K562 (cell line): ENCODE measurements at regions not wholly inside any gene's neighbourhood (a gene's known extent, or its start where the extent isn't known, plus 50 kb on each side); places are given as distances from the start of the nearest gene placed in this dataset.

Source experiments
- BRCA1 ChIP-seq, 2 experiments: fragments of 450-650 bp in 1 of 2; sonication (generic) in 1 of 2; formaldehyde crosslinking in 1 of 2; IDR thresholded peaks; 2 replicates each; pipeline versions ENCODE4 v1.5.0 to v1.6.1; 2017 to 2020; ENCODE audit warnings: mild to moderate bottlenecking in 1 of 2, missing genetic modification reagents in 1 of 2
- CTBP1 ChIP-seq: fragments of 450-650 bp; IDR thresholded peaks from 2 replicates; pipeline ENCODE4 v1.6.1; 2016; ENCODE audit warnings: borderline replicate concordance
- EP300 ChIP-seq: IDR thresholded peaks from 2 replicates; pipeline ENCODE4 v1.6.1; 2012; ENCODE audit warnings: low read length, improper control_type of control experiment
- GABPA ChIP-seq: fragments of 200-800 bp; sonication (Bioruptor generic); conservative IDR thresholded peaks from 2 replicates; pipeline ENCODE4 v1.6.1; 2016; ENCODE audit warnings: low read depth, missing genetic modification characterization, missing compliant biosample characterization
- HDAC8 ChIP-seq: fragments of 450-650 bp; IDR thresholded peaks from 2 replicates; pipeline ENCODE4 v1.6.1; 2016; ENCODE audit warnings: mild to moderate bottlenecking, missing genetic modification characterization, moderate library complexity, missing compliant biosample characterization
- MTA3 ChIP-seq: fragments of 450-650 bp; formaldehyde crosslinking; IDR thresholded peaks from 2 replicates; pipeline ENCODE4 v1.6.1; 2017; ENCODE audit warnings: mild to moderate bottlenecking, borderline replicate concordance
- RBBP5 ChIP-seq: fragments of 200-600 bp; sonication (generic); IDR thresholded peaks from 2 replicates; pipeline ENCODE4 v1.6.1; 2012; ENCODE audit warnings: borderline replicate concordance, mild to moderate bottlenecking, low read length, control low read depth, inconsistent platforms; ENCODE audit not compliant: insufficient read depth, poor library complexity, severe bottlenecking
- SMARCC2 ChIP-seq: fragments of 450-650 bp; IDR thresholded peaks from 2 replicates; pipeline ENCODE4 v1.6.1; 2017; ENCODE audit warnings: antibody characterized with exemption, moderate library complexity, mild to moderate bottlenecking, low read depth
- TBP ChIP-seq: optimal IDR thresholded peaks from 2 replicates; pipeline ENCODE3; 2011; ENCODE audit warnings: low read depth, low read length, improper control_type of control experiment
- XRCC4 ChIP-seq: IDR thresholded peaks from one replicate; pipeline ENCODE4 v1.6.1; 2011; ENCODE audit not compliant: insufficient read depth, insufficient read length; ENCODE audit errors: extremely low read depth
- ZNF140 ChIP-seq: fragments of 250-450 bp; sonication (Bioruptor Pico); IDR thresholded peaks from 2 replicates; pipeline ENCODE4 v1.8.0; 2021; ENCODE audit warnings: moderate library complexity, mild to moderate bottlenecking, inconsistent platforms
- ZNF165 ChIP-seq: fragments of 250-450 bp; sonication (Bioruptor Pico); IDR thresholded peaks from 2 replicates; pipeline ENCODE4 v1.4.0; 2020; ENCODE audit warnings: borderline replicate concordance
- ZNF24 ChIP-seq: fragments of 450-650 bp; IDR thresholded peaks from 2 replicates; pipeline ENCODE4 v1.6.1; 2016
- ZNF347 ChIP-seq: fragments of 450-650 bp; formaldehyde crosslinking; IDR thresholded peaks from 2 replicates; pipeline ENCODE4 v1.4.0; 2020; ENCODE audit warnings: low read depth, mild to moderate bottlenecking, moderate library complexity
- ZNF551 ChIP-seq: fragments of 250-450 bp; sonication (Bioruptor Pico); IDR thresholded peaks from 2 replicates; pipeline ENCODE4 v1.5.0; 2021; ENCODE audit warnings: mild to moderate bottlenecking, moderate library complexity
- TF ChIP-seq, protein P1 (sequence below): fragments of 450-650 bp; formaldehyde crosslinking; IDR thresholded peaks from 2 replicates; pipeline ENCODE4 v1.4.0; 2022; ENCODE audit warnings: missing genetic modification characterization
- TF ChIP-seq, protein P2 (sequence below): fragments of 450-650 bp; IDR thresholded peaks from 2 replicates; pipeline ENCODE4 v1.6.1; 2016; ENCODE audit warnings: missing biosample characterization, missing genetic modification characterization
- TF ChIP-seq, protein P3 (sequence below): fragments of 250-450 bp; sonication (Bioruptor Pico); IDR thresholded peaks from 2 replicates; pipeline ENCODE4 v1.5.0; 2021
- TF ChIP-seq, protein P4 (sequence below), 3 experiments: fragments of 200-800 bp in 1 of 3; sonication (Bioruptor generic) in 1 of 3; sonication (generic) in 1 of 3; formaldehyde crosslinking in 1 of 3; IDR thresholded peaks; 2 replicates each; pipeline versions ENCODE4 v1.6.1 to v1.8.0; 2016 to 2022; ENCODE audit warnings: mild to moderate bottlenecking in 2 of 3, missing compliant biosample characterization in 2 of 3, missing genetic modification characterization in 2 of 3, missing genetic modification reagents in 1 of 3
- TF ChIP-seq, protein P5 (sequence below): fragments of 250-450 bp; sonication (Bioruptor Pico); IDR thresholded peaks from 2 replicates; pipeline ENCODE4 v1.8.0; 2021; ENCODE audit warnings: moderate library complexity, mild to moderate bottlenecking, inconsistent platforms
- TF ChIP-seq, protein P6 (sequence below): sonication (generic); formaldehyde crosslinking; IDR thresholded peaks from 2 replicates; pipeline ENCODE4 v1.8.0; 2022; ENCODE audit warnings: mild to moderate bottlenecking, low read depth, missing genetic modification reagents

DNA sequence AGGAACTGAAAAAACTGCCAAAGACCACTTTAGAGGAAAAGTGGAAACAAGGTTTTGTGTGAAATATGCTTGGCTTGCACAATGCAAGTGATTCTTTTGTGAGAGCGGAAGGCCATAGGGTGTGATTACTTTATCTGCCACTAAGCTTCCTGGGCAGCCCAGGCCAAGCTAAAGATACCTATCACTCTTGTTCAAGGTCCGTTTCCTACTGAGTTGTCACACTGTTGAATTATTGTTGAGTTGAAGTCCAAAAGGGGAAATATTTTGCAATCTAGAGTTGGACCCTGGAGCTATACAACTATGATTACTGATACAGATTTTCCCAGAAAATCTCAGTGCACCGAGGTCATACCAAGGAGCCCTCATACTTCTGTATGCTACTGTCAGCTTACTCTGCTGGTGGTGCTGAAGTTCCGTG, 72.7 kb upstream of the CTAGE1 start (continued):
- TF ChIP-seq, protein P1, sequence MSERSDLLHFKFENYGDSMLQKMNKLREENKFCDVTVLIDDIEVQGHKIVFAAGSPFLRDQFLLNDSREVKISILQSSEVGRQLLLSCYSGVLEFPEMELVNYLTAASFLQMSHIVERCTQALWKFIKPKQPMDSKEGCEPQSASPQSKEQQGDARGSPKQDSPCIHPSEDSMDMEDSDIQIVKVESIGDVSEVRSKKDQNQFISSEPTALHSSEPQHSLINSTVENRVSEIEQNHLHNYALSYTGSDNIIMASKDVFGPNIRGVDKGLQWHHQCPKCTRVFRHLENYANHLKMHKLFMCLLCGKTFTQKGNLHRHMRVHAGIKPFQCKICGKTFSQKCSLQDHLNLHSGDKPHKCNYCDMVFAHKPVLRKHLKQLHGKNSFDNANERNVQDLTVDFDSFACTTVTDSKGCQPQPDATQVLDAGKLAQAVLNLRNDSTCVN (CRISPR knock-in tag): no peak
- TF ChIP-seq EP300 (no peak), GABPA (tag) (peak; percentile 75), TBP (no peak), CTBP1 (peak; percentile 19; the same call in 1 of the 2 replicates), BRCA1 (IDR thresholded peaks at IDR 0.05) (no peak), BRCA1 (CRISPR knock-in tag; IDR thresholded peaks at IDR 0.05) (no peak), RBBP5 (no peak), ZNF24 (no peak), HDAC8 (tag) (no peak), ZNF140 (CRISPR knock-in tag) (no peak), ZNF551 (no peak), ZNF347 (CRISPR knock-in tag) (no peak), XRCC4 (no peak), SMARCC2 (no peak), ZNF165 (CRISPR knock-in tag) (no peak), MTA3 (no peak)
- TF ChIP-seq, protein P2, sequence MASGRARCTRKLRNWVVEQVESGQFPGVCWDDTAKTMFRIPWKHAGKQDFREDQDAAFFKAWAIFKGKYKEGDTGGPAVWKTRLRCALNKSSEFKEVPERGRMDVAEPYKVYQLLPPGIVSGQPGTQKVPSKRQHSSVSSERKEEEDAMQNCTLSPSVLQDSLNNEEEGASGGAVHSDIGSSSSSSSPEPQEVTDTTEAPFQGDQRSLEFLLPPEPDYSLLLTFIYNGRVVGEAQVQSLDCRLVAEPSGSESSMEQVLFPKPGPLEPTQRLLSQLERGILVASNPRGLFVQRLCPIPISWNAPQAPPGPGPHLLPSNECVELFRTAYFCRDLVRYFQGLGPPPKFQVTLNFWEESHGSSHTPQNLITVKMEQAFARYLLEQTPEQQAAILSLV: no peak
- TF ChIP-seq, protein P3, sequence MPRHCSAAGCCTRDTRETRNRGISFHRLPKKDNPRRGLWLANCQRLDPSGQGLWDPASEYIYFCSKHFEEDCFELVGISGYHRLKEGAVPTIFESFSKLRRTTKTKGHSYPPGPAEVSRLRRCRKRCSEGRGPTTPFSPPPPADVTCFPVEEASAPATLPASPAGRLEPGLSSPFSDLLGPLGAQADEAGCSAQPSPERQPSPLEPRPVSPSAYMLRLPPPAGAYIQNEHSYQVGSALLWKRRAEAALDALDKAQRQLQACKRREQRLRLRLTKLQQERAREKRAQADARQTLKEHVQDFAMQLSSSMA: no peak
- TF ChIP-seq, protein P4, sequence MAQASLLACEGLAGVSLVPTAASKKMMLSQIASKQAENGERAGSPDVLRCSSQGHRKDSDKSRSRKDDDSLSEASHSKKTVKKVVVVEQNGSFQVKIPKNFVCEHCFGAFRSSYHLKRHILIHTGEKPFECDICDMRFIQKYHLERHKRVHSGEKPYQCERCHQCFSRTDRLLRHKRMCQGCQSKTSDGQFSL (CRISPR knock-in tag; IDR thresholded peaks at IDR 0.05): no peak
- TF ChIP-seq, protein P4 (tag; IDR thresholded peaks at IDR 0.05): no peak
- TF ChIP-seq, protein P5, sequence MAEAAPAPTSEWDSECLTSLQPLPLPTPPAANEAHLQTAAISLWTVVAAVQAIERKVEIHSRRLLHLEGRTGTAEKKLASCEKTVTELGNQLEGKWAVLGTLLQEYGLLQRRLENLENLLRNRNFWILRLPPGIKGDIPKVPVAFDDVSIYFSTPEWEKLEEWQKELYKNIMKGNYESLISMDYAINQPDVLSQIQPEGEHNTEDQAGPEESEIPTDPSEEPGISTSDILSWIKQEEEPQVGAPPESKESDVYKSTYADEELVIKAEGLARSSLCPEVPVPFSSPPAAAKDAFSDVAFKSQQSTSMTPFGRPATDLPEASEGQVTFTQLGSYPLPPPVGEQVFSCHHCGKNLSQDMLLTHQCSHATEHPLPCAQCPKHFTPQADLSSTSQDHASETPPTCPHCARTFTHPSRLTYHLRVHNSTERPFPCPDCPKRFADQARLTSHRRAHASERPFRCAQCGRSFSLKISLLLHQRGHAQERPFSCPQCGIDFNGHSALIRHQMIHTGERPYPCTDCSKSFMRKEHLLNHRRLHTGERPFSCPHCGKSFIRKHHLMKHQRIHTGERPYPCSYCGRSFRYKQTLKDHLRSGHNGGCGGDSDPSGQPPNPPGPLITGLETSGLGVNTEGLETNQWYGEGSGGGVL (CRISPR knock-in tag): no peak
- TF ChIP-seq, protein P6, sequence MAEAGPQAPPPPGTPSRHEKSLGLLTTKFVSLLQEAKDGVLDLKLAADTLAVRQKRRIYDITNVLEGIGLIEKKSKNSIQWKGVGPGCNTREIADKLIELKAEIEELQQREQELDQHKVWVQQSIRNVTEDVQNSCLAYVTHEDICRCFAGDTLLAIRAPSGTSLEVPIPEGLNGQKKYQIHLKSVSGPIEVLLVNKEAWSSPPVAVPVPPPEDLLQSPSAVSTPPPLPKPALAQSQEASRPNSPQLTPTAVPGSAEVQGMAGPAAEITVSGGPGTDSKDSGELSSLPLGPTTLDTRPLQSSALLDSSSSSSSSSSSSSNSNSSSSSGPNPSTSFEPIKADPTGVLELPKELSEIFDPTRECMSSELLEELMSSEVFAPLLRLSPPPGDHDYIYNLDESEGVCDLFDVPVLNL: no peak
- TF ChIP-seq, all 486 proteins: peak for 27
